H1 (cell line): ENCODE measurements at regions not wholly inside any gene's neighbourhood (a gene's known extent, or its start where the extent isn't known, plus 50 kb on each side); places are given as distances from the start of the nearest gene placed in this dataset.

ENCODE experiments used
- EZH2 ChIP-seq: fragments of 200-600 bp; sonication (generic); IDR thresholded peaks from 2 replicates; pipeline ENCODE4 v1.7.1; 2012; ENCODE audit warnings: low read depth, mild to moderate bottlenecking, moderate library complexity, low read length, inconsistent platforms; ENCODE audit not compliant: severe bottlenecking
- MAX ChIP-seq: IDR thresholded peaks from 2 replicates; pipeline ENCODE4 v1.6.1; 2012; ENCODE audit warnings: inconsistent platforms
- POLR2A ChIP-seq, 2 experiments: IDR thresholded peaks; 1 replicate in 1 of 2; 2 replicates in 1 of 2; pipeline ENCODE4 v1.6.1; 2011; ENCODE audit warnings: low read depth in 2 of 2, low read length in 2 of 2, mild to moderate bottlenecking in 2 of 2; ENCODE audit errors: control extremely low read depth in 1 of 2
- TF ChIP-seq, protein P1 (sequence below), 3 experiments: IDR thresholded peaks; 1 replicate in 2 of 3; 2 replicates in 1 of 3; pipeline versions ENCODE4 v1.5.1 to v1.6.1; 2011; ENCODE audit warnings: low read length in 3 of 3, mild to moderate bottlenecking in 3 of 3, inconsistent platforms in 2 of 3, low read depth in 1 of 3, moderate library complexity in 1 of 3; ENCODE audit not compliant: insufficient read depth in 1 of 3; ENCODE audit errors: control extremely low read depth in 1 of 3

GRCh38 chr16:11478431-11479119 is 108.1 kb downstream of the LITAF start:
- TF ChIP-seq EZH2 (no peak), POLR2A (IDR thresholded peaks at IDR 0.05; ENCODE audit: control extremely low read depth in 1 of 2, low read depth in 2 of 2, low read length in 2 of 2) (no peak), MAX (no peak)
- TF ChIP-seq, protein P1, sequence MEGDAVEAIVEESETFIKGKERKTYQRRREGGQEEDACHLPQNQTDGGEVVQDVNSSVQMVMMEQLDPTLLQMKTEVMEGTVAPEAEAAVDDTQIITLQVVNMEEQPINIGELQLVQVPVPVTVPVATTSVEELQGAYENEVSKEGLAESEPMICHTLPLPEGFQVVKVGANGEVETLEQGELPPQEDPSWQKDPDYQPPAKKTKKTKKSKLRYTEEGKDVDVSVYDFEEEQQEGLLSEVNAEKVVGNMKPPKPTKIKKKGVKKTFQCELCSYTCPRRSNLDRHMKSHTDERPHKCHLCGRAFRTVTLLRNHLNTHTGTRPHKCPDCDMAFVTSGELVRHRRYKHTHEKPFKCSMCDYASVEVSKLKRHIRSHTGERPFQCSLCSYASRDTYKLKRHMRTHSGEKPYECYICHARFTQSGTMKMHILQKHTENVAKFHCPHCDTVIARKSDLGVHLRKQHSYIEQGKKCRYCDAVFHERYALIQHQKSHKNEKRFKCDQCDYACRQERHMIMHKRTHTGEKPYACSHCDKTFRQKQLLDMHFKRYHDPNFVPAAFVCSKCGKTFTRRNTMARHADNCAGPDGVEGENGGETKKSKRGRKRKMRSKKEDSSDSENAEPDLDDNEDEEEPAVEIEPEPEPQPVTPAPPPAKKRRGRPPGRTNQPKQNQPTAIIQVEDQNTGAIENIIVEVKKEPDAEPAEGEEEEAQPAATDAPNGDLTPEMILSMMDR (IDR thresholded peaks at IDR 0.05; ENCODE audit: control extremely low read depth in 1 of 3, insufficient read depth in 1 of 3, low read depth in 1 of 3, low read length in 3 of 3): no peak
